MCF 10A (cell line): ENCODE measurements at regions not wholly inside any gene's neighbourhood (a gene's known extent, or its start where the extent isn't known, plus 50 kb on each side); places are given as distances from the start of the nearest gene placed in this dataset.
A peak's percentile ranks its signal among the peaks of the same experiment; 100 is the strongest.

Experiments used
- BruUV-seq: library from RNA; stranded (reverse); fragments of 400-500 nt; replicated peaks from 2 replicates; lab custom pipeline; 2021; lab: Mats Ljungman, UMichigan
- CTCF ChIA-PET: fragments of 300-600 bp; sonication (Branson Sonifier 250); formaldehyde crosslinking; extraction: SDS; loops from one replicate; lab custom pipeline; 2021; ENCODE audit warnings: antibody characterized with exemption, inconsistent platforms; lab: Yijun Ruan, JAX
- POLR2A ChIA-PET: fragments of 300-600, 350-650 bp; sonication (Branson Sonifier 250); formaldehyde crosslinking; extraction: SDS; loops from one replicate; lab custom pipeline; 2020; ENCODE audit warnings: antibody characterized with exemption, inconsistent platforms; lab: Yijun Ruan, JAX
- DNase-seq: peaks from one replicate; pipeline ENCODE4 v3.0.0-alpha.2; 2018; ENCODE audit not compliant: unreplicated experiment
- H3K27ac Mint-ChIP-seq: one replicate; pipeline ENCODE4 v1.8.0; 2022; ENCODE audit warnings: mild to moderate bottlenecking, low read depth, mixed read lengths; ENCODE audit not compliant: unreplicated experiment
- H3K27me3 Mint-ChIP-seq: one replicate; pipeline ENCODE4 v1.8.0; 2022; ENCODE audit warnings: mixed read lengths; ENCODE audit not compliant: insufficient read depth, unreplicated experiment
- H3K36me3 Mint-ChIP-seq: one replicate; pipeline ENCODE4 v1.8.0; 2022; ENCODE audit warnings: mild to moderate bottlenecking, moderate library complexity, mixed read lengths; ENCODE audit not compliant: insufficient read depth, unreplicated experiment
- H3K4me1 Mint-ChIP-seq: one replicate; pipeline ENCODE4 v1.8.0; 2022; ENCODE audit warnings: mixed read lengths; ENCODE audit not compliant: insufficient read depth, unreplicated experiment
- H3K4me3 Mint-ChIP-seq: one replicate; pipeline ENCODE4 v1.8.0; 2022; ENCODE audit warnings: mild to moderate bottlenecking, moderate library complexity, mixed read lengths; ENCODE audit not compliant: unreplicated experiment
- H3K9me3 Mint-ChIP-seq: one replicate; pipeline ENCODE4 v1.8.0; 2022; ENCODE audit warnings: mixed read lengths; ENCODE audit not compliant: unreplicated experiment
- CTCF ChIP-seq: fragments of 200-600 bp; IDR thresholded peaks from one replicate; pipeline ENCODE4 v1.8.0; 2022; ENCODE audit warnings: antibody characterized with exemption, mild to moderate bottlenecking; ENCODE audit not compliant: unreplicated experiment
- intact Hi-C: fragments of 100-400 bp; cut with micrococcal nuclease; formaldehyde crosslinking; loops from 2 replicates; pipeline ENCODE4 v1.14.1; 2022

DNA sequence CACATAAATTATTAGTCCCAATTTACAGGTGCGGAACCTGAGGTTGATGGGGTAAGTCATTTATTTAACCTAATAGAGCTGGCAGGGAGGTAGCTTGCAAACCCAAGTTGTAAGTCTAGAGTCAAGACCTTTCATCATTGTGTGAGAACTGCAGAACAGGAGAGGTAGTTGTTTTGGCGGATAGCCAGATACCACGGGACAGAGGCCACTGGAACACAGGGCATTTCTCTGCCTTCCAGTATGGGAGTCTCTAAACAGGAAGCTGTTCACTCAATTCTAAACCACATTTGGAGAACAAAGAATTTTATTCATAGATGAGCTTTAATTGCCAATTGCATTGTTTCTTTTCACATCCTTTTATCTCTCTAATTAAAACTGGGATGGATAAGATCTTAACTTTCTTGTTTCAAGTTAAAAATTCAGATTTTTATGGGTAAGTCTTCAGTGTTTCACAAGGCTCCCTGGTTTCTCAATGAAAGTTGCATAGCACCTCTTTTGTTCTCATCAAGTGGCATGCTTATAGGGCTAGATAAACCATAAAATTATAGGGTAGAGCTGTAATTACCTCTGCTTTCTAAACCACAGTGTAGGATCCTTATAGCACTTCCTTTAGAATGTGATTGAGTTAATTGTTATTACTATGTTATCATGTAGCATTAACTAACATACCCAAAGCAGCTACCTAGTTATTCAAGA is 489.0 kb downstream of the GATA3 start:
- DNase-seq = peak; percentile 61
- no TSS peak for BruUV-seq
- ChIA-PET CTCF (no interaction called here), POLR2A (interaction anchor here (0.6 to 2.2 kb wide), 13 partner anchors 10 to 467 kb away, joined by 3 to 7 read pairs (median 3); no protein-coding TSS in a partner anchor)
- no peak for TF ChIP-seq CTCF
- intact Hi-C loops = no loop called here
- peak overlapping the region; percentile 77 for H3K27ac Mint-ChIP-seq
- H3K4me1 Mint-ChIP-seq = peaks cover 29% of the 10 kb centered on the region
- H3K9me3 Mint-ChIP-seq = no peaks in the 10 kb centered on the region
- H3K4me3 Mint-ChIP-seq = no peak overlapping the region
- no peaks in the 10 kb centered on the region for H3K36me3 Mint-ChIP-seq
- H3K27me3 Mint-ChIP-seq = no peaks in the 10 kb centered on the region

DNA sequence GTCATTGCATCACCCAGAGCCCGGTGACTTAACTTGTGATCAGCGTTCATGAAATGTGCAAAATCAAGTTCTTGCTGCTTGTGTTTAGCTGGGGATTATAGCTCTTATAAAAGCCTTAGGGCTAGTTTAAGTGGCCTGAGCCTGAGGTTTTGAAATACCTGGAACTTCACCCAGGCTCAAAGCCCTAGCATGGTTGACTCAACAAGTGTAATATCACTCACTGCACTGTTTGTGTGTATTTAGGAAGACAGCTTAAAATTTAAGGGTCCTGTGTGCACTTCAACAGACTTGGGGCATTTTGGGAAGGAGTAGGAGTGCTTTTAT is 489.5 kb downstream of the GATA3 start:
- Mint-ChIP-seq H3K27ac (peak overlapping the region; percentile 77), H3K4me3 (no peak overlapping the region), H3K27me3 (no peaks in the 10 kb centered on the region), H3K9me3 (no peaks in the 10 kb centered on the region), H3K36me3 (no peaks in the 10 kb centered on the region), H3K4me1 (peaks cover 28% of the 10 kb centered on the region)
- no TSS peak for BruUV-seq
- ChIA-PET POLR2A (interaction anchor here (0.6 to 2.2 kb wide), 11 partner anchors 10 to 468 kb away, joined by 3 to 7 read pairs (median 3); no protein-coding TSS in a partner anchor), CTCF (no interaction called here)
- intact Hi-C loops = no loop called here
- no peak for TF ChIP-seq CTCF
- DNase-seq = peak; percentile 63

- no TSS peak for BruUV-seq
- Mint-ChIP-seq H3K27ac (peak overlapping the region; percentile 77), H3K36me3 (no peaks in the 10 kb centered on the region), H3K9me3 (no peaks in the 10 kb centered on the region), H3K4me3 (no peak overlapping the region), H3K27me3 (no peaks in the 10 kb centered on the region), H3K4me1 (peaks cover 24% of the 10 kb centered on the region)
- no peak for TF ChIP-seq CTCF
- no peak for DNase-seq
- intact Hi-C loops = no loop called here
- CTCF ChIA-PET = no interaction called here
- POLR2A ChIA-PET = interaction anchor here (0.8 to 2.2 kb wide), 8 partner anchors 11 to 468 kb away, joined by 3 to 7 read pairs (median 3); no protein-coding TSS in a partner anchor
Observed at GRCh38 chr10:8544500-8544899, 490.0 kb downstream of the GATA3 start.

DNA sequence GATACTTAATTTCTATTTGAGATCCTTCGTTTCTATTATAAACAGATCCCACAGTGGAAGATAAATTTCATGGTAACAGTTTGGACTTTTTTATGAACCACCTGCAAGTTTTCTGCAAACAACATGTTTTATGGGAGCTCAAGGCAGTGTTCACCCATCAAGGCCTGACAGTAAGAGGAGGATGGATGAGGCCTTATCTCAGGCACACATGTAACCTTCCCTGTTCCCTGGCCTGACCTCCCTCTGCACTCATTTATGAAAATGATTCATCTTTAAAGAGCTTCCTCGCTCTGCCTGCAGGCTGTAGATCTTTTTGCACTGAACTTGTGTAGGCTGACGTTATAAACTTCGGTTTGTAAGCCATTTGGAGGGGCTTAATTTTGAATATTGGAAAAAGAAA is 500.1 kb downstream of the GATA3 start:
- TF ChIP-seq CTCF = no peak
- intact Hi-C loops = loop anchor here (10.0 kb wide), 1 partner anchor 1950 kb away; no protein-coding TSS in a partner anchor
- Mint-ChIP-seq H3K4me3 (no peak overlapping the region), H3K4me1 (peaks cover 9% of the 10 kb centered on the region), H3K9me3 (no peaks in the 10 kb centered on the region), H3K27me3 (no peaks in the 10 kb centered on the region), H3K36me3 (no peaks in the 10 kb centered on the region), H3K27ac (no peak overlapping the region)
- DNase-seq = no peak
- CTCF ChIA-PET = no interaction called here
- BruUV-seq = no TSS peak
- POLR2A ChIA-PET = interaction anchor here (2.1 kb wide), 1 partner anchor 10 kb away, joined by 7 read pairs; no protein-coding TSS in a partner anchor
